HG03108 (cell line): ENCODE measurements at regions not wholly inside any gene's neighbourhood (a gene's known extent, or its start where the extent isn't known, plus 50 kb on each side); places are given as distances from the start of the nearest gene placed in this dataset.
"Not testable (repeated sequence)": the region's sequence is repeated elsewhere in the genome, so short reads cannot be mapped to it uniquely, and the experiment has no call there.

Source experiments
- ATAC-seq: cut with Tn5 transposase; IDR thresholded peaks from one replicate; pipeline ENCODE4 v1.9.1; 2021; ENCODE audit warnings: moderate library complexity; ENCODE audit not compliant: unreplicated experiment

DNA sequence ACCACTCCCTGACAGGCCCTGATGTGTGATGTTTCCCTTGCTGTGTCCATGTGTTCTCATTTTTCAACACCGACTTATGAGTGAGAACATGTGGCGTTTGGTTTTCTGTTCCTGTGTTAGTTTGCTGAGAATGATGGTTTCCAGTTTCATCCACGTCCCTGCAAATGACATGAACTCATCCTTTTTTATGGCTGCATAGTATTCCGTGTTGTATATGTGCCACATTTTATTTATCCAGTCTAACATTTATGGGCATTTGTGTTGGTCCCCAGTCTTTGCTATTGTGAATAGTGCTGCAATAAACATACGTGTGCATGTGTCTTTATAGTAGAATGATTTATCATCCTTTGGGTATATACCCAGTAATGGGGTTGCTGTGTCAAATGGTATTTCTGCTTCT is 830.3 kb upstream of the ADGRB3 start:
- ATAC-seq: not testable (repeated sequence)

- no peak for ATAC-seq
Observed at GRCh38 chr6:67802771-67803170, 832.3 kb upstream of the ADGRB3 start.

- ATAC-seq: no peak
Observed at GRCh38 chr6:67792996-67793395, 842.1 kb upstream of the ADGRB3 start.

DNA sequence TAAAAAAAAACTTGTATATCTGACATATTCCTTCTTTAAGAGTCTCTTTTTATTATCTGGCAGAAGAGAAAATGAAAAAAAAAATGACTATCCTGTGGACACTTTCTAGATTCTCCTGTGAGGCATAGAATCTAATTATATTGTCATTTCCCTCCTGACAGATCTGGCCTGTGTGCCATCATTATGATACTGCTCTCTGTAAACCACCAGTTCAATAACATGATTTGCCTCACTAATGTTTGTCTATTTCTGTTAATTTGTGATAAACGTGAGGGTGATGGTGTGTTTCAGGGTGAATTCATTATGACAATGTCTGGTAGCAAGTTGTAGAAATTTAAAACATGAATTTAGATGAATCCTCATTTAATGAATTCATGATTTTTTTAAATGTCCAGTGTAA is 844.5 kb upstream of the ADGRB3 start:
- ATAC-seq: no peak

DNA sequence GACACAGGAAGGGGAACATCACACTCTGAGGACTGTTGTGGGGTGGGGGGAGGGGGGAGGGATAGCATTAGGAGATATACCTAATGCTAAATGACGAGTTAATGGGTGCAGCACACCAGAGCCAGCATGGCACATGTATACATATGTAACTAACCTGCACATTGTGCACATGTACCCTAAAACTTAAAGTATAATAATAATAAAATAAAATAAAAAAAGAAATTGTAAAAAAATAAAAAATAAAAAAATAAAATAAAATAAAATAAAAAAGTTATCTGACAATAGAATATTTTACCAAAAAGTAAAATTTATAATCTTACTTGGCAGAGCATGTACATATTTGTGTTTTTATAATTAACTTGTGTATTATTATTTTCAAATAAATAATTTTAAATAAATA is 848.0 kb upstream of the ADGRB3 start:
- not testable (repeated sequence) for ATAC-seq

DNA sequence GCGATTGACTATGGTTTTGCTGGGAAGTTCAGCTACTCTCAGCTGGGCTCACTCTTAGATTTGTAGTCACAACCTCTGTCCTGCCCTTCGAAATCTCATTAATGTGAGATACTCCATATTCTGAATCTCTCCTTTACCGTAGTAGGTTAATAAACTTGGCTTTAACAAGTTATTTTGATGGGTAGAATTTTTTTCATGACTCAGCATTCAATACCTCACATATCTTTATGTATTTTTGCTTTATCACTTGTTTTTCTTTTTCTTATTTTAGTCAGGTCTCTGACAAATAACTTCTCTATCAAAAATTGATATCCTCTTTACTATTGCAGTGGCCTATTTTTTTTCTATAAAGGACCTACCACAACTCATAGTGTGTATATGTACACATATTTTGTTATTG is 855.2 kb upstream of the ADGRB3 start:
- no peak for ATAC-seq

GRCh38 chr6:67775333-67775732 is 859.7 kb upstream of the ADGRB3 start:
- ATAC-seq: no peak

DNA sequence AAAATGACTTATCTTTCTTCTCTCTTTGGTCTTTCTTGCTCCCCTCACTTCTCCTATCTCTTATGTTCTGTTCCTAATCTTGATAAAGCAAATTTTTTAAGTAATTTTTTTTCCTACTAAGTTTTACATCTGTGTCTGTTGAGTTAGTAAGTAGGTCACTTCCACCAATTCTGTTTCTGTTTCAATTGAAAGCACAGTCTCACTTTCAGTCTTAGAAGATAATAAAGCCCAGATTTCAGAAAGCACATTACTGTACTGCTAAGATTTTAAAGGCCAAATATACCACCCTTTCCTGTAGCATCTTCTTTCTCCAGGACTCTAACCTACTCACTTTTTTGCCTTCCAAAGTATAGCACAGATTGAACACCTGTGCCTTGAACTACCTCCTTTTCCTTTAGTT is 866.1 kb upstream of the ADGRB3 start:
- no peak for ATAC-seq

GRCh38 chr6:67767046-67767822 is 867.8 kb upstream of the ADGRB3 start:
- ATAC-seq: not testable (repeated sequence)

- ATAC-seq: no peak
Observed at GRCh38 chr6:67766057-67766456, 869.0 kb upstream of the ADGRB3 start.

GRCh38 chr6:67759001-67759400 is 876.1 kb upstream of the ADGRB3 start:
- no peak for ATAC-seq

DNA sequence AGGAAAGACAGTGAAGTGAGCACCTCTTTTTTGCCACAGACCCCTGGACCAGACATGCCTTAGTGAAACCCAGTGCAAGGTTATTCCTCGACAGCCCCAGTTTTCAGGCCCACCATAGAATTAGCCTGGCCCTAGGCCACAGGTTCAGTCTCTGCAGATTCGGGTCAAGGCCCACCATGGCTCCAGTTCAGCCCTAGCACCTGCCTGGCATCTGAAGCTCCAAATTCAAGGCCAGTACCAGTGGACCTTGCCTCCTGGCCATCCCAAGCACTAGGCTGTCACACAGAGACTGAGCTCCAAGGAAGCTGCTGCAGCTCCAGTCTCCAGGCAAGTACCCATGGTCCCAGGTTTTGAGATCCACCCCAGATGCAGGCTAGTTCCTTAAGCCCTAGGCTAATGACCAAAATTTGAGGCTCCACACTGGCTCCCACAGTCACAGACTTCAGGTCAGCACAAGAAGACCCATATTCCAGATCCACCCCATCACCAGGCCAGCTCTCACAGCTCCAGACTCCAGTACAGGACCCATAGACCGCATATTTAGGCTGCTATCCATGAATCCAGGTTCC is 877.5 kb upstream of the ADGRB3 start:
- ATAC-seq: no peak

- no peak for ATAC-seq
Observed at GRCh38 chr6:67748521-67748920, 886.6 kb upstream of the ADGRB3 start.

GRCh38 chr6:67736816-67737215 is 898.3 kb upstream of the ADGRB3 start:
- ATAC-seq: no peak

DNA sequence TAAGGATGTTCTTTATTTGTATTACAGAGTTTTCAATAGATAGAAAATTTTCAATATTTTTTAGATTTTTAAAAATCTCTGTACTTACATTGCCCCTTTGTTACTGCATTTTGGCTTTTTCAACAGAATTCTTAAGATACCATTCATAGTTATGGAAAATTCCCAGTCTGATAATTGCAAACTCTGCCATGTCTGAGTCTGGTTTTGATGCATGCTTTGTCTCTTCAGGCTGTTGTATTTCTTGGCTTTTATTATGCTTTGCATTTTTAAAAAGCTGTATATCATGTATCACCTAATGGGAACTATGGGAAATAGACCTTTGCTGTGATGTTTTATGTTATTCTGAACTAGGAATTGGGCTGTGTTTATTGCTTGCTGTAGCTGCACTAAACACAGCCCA is 898.9 kb upstream of the ADGRB3 start:
- no peak for ATAC-seq

GRCh38 chr6:67735623-67736022 is 899.5 kb upstream of the ADGRB3 start:
- no peak for ATAC-seq

DNA sequence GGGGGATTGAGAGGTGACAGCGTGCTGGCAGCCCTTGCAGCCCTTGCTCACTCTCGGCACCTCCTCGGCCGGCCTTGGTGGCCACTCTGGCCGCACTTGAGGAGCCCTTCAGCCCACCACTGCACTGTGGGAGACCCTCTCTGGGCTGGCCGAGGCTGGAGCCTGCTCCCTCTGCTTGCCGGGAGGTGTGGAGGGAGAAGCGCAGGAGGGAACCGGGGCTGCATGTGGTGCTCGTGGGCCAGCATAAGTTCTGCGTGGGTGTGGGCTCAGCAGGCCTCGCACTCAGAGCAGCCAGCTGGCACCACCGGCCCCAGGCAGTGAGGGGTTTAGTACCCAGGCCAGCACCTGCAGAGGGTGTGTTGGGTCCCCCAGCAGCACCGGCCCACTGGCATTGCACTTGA is 912.2 kb upstream of the ADGRB3 start:
- ATAC-seq: no peak

DNA sequence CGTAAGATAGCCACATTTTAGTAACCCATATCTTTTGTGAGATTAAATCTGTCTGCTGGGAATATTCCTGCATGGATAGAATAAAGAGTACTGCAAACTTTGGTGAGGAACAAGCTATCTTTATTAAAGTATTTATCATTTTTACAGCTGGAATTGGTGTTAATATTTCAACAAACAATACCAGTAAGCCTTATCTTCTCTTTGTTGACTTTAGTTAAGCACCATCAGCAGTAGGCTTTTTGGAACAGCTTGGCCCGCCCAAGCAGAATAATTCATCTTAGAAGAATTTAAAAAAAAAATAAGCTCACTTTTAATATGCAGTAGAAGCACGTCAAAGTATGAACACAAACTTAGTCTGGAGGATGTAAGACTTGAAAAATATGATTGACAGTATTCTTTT is 917.8 kb upstream of the ADGRB3 start:
- no peak for ATAC-seq

DNA sequence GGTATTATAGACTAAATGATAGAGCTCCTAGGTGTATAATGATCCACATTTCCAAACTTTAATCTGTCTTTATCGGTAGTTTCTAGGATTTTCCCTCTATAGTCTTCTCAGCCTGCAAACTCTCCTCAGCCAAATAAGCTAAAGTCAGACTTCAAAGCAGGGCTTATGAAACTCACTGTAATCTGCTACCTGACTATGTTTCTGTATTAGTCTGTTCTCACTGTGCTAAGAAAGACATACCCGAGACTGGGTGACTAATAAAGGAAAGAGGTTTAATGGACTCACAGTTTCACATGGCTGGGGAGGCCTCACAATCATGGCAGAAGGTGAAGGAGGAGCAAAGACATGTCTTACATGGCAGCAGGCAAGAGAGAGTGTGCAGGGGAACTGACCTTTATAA is 928.7 kb upstream of the ADGRB3 start:
- ATAC-seq: no peak

GRCh38 chr6:67698534-67698933 is 936.5 kb upstream of the ADGRB3 start:
- ATAC-seq: no peak

GRCh38 chr6:67694127-67694526 is 941.0 kb upstream of the ADGRB3 start:
- ATAC-seq: no peak

- no peak for ATAC-seq
Observed at GRCh38 chr6:67689329-67689728, 945.8 kb upstream of the ADGRB3 start.

- no peak for ATAC-seq
Observed at GRCh38 chr6:67687396-67687795, 947.7 kb upstream of the ADGRB3 start.
